Testis (tissue), 2 donors: ENCODE measurements at regions not wholly inside any gene's neighbourhood (a gene's known extent, or its start where the extent isn't known, plus 50 kb on each side); places are given as distances from the start of the nearest gene placed in this dataset.

Experiments
- CTCF ChIP-seq, 3 experiments: fragments of 450-650 bp in 2 of 3; fragments of 200-600 bp in 1 of 3; sonication (generic) in 1 of 3; IDR thresholded peaks; one replicate each; pipeline ENCODE4 v1.5.1; 2016 to 2019; ENCODE audit warnings: antibody characterized with exemption in 3 of 3, mild to moderate bottlenecking in 2 of 3, moderate library complexity in 1 of 3
- POLR2A ChIP-seq: fragments of 450-650 bp; IDR thresholded peaks from one replicate; pipeline ENCODE4 v1.6.1; 2017; ENCODE audit warnings: antibody characterized with exemption, mild to moderate bottlenecking, moderate library complexity

DNA sequence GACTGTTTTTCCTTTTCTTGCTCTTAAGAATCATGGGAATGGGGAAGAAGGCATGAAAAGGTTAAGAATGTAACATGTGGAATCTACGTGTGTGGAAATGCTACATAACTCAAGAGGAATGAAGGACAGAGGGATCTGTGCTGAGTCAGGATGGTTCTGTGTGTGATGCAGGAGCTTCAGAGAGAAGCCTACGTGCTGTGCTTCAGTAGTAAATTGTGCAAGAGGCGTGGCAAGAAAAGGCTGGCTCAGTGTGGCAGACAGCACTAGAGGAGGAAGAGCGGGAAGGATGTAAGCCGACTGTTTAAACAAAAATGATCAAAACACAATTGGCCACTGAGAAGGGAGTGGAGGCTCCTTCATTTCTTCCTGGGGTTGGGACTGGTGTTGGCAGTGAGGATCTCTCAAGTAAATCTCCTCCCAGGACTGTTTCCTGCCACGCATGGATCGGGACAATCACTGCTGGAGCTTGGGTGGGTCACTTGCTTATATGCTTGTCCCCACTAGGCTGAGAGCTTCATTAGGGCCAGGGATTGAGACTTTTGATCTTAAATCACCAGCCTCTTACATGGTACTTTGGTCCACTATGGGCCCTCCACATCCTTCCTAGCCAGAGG lies 59.4 kb upstream of the BASP1 start:
- TF ChIP-seq POLR2A (no peak), CTCF (IDR thresholded peaks at IDR 0.05) (no peak)
